ENCODE measurements at regions not wholly inside any gene's neighbourhood (a gene's known extent, or its start where the extent isn't known, plus 50 kb on each side); places are given as distances from the start of the nearest gene placed in this dataset.

DNA sequence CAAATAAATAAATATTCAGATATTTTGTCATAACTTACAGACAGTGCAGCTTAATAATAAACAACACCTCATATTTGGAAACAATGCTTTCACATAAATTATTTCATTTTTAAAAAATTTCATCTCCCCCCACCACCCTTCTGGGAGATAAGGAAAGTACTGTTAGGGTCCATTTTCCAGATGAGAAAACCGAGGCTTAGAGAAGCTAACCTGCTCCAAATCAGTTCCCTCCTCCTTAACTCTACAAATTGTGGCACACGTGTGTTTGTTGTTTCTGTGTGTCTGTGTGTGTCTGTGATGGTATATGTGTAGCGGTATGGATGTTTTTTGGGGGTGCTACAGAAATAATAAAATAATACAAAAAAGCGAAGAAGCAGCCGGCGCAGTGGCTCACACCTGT lies 54.2 kb upstream of the NAA20 start:
- no peak overlapping the region for H3K4me3 ChIP-seq (replicated peaks; ENCODE audit: low read depth, low read length)
- TF ChIP-seq, protein P1, sequence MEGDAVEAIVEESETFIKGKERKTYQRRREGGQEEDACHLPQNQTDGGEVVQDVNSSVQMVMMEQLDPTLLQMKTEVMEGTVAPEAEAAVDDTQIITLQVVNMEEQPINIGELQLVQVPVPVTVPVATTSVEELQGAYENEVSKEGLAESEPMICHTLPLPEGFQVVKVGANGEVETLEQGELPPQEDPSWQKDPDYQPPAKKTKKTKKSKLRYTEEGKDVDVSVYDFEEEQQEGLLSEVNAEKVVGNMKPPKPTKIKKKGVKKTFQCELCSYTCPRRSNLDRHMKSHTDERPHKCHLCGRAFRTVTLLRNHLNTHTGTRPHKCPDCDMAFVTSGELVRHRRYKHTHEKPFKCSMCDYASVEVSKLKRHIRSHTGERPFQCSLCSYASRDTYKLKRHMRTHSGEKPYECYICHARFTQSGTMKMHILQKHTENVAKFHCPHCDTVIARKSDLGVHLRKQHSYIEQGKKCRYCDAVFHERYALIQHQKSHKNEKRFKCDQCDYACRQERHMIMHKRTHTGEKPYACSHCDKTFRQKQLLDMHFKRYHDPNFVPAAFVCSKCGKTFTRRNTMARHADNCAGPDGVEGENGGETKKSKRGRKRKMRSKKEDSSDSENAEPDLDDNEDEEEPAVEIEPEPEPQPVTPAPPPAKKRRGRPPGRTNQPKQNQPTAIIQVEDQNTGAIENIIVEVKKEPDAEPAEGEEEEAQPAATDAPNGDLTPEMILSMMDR (IDR thresholded peaks at IDR 0.05; ENCODE audit: low read length, missing control alignments), result no peak

DNA sequence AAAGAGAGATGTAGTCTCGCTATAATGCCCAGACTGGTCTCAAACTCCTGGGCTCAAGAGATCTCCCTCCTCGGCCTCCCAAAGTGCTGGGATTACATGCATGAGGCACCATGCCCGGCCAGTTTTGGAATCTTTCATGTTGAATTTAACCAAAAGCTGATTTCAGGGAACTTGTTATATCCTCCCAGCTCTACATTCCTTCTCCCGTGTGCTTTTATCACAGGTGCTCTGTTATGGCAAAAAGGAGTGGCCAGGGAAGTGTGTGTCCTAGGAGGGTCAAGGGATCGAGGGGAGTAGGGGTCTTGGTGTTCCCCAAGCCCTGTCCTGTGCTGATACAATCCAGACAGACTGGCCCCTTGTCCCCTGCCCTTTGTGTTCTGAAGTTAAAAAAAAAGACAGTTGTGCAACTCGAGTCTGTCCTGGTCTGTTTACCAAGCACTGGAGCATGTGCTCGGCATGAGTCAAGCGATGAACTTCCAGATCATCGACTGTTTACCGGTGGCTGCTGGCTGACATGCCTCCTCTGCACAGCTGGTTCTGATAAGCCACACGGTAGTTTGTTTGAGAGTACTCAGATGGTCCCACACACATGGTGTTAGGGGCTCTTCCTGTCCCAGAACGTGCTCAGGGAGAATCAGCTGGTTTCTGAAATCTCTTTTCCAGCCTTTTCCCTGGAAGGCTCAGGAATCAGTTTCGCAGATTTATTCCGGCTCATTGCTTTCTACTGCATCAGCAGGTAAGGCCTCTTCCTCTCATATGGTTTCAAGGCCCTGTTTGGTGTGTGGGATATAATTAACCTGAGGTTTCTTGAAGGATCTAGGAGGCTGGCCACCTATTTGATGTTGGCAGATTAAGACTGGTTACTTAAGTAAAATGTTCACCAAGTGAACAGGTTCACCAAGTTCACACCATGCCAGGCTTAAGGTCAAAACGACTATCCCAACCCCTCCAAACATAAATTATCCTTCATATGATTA lies 52.6 kb upstream of the NAA20 start:
- H3K4me3 ChIP-seq (replicated peaks; ENCODE audit: low read depth, low read length), result no peak overlapping the region
- DNase-seq (ENCODE audit: low read depth), result peak; percentile 92
- TF ChIP-seq, protein P1 (IDR thresholded peaks at IDR 0.05; ENCODE audit: low read length, missing control alignments), result no peak

More for the DNA sequence above, 54.2 kb upstream of the NAA20 start:
- no peak for DNase-seq (ENCODE audit: low read depth)

DNA sequence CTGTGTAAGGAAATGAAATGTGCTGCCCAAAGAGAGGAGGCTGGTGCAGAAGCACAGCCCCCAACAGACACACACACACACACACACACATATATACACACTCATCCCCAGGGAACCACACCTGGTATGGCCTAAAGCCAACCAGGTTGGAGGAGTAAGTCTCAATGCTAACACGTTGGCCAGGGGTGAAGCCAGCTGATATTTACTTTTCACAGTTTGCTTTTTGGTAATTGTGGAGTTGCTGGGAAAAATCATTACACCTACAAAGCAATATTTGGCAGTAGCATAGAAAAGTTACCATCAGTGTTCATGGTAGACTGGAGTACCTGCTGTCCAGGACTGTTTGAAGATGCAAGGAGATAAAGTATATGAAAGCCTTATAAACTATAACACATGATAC lies 50.3 kb upstream of the NAA20 start:
- DNase-seq (ENCODE audit: low read depth), result no peak
- no peak overlapping the region for H3K4me3 ChIP-seq (replicated peaks; ENCODE audit: low read depth, low read length)
- TF ChIP-seq, protein P1 (IDR thresholded peaks at IDR 0.05; ENCODE audit: low read length, missing control alignments), result no peak
